ENCODE measurements at regions not wholly inside any gene's neighbourhood (a gene's known extent, or its start where the extent isn't known, plus 50 kb on each side); places are given as distances from the start of the nearest gene placed in this dataset.

GRCh38 chr2:7593360-7593759 is 676.1 kb downstream of the RNF144A start:
- Histone ChIP-seq H3K27ac (no peak overlapping the region), H3K4me3 (ENCODE audit: low read depth in 1 of 2, low read length in 1 of 2) (no peak overlapping the region), H3K9me3 (no peaks in the 10 kb centered on the region), H3K36me3 (no peaks in the 10 kb centered on the region), H3K4me1 (ENCODE audit: control insufficient read depth in 1 of 2, insufficient read depth in 1 of 2, low read depth in 1 of 2, low read length in 1 of 2) (no peaks in the 10 kb centered on the region), H3K27me3 (peaks cover 7% of the 10 kb centered on the region)
- TF ChIP-seq CTCF (IDR thresholded peaks at IDR 0.05): no peak

- H3K27ac ChIP-seq: no peak overlapping the region
- no peaks in the 10 kb centered on the region for H3K4me1 ChIP-seq (ENCODE audit: control insufficient read depth in 1 of 2, insufficient read depth in 1 of 2, low read depth in 1 of 2, low read length in 1 of 2)
- no peaks in the 10 kb centered on the region for H3K9me3 ChIP-seq
- peaks cover 7% of the 10 kb centered on the region for H3K27me3 ChIP-seq
- no peaks in the 10 kb centered on the region for H3K36me3 ChIP-seq
- no peak overlapping the region for H3K4me3 ChIP-seq (ENCODE audit: low read depth in 1 of 2, low read length in 1 of 2)
- TF ChIP-seq CTCF (IDR thresholded peaks at IDR 0.05): no peak
Measured at GRCh38 chr2:7594211-7594610, 677.0 kb downstream of the RNF144A start.

- no peaks in the 10 kb centered on the region for H3K36me3 ChIP-seq
- H3K9me3 ChIP-seq: no peaks in the 10 kb centered on the region
- H3K27ac ChIP-seq: no peak overlapping the region
- H3K4me3 ChIP-seq (ENCODE audit: low read depth in 1 of 2, low read length in 1 of 2): no peak overlapping the region
- peaks cover 7% of the 10 kb centered on the region for H3K27me3 ChIP-seq
- TF ChIP-seq CTCF (IDR thresholded peaks at IDR 0.05): no peak
- H3K4me1 ChIP-seq (ENCODE audit: control insufficient read depth in 1 of 2, insufficient read depth in 1 of 2, low read depth in 1 of 2, low read length in 1 of 2): no peaks in the 10 kb centered on the region
Measured at GRCh38 chr2:7595206-7595605, 678.0 kb downstream of the RNF144A start.

- TF ChIP-seq CTCF (IDR thresholded peaks at IDR 0.05): no peak
- no peak overlapping the region for H3K4me3 ChIP-seq (ENCODE audit: low read depth in 1 of 2, low read length in 1 of 2)
- H3K4me1 ChIP-seq (ENCODE audit: control insufficient read depth in 1 of 2, insufficient read depth in 1 of 2, low read depth in 1 of 2, low read length in 1 of 2): no peaks in the 10 kb centered on the region
- H3K36me3 ChIP-seq: no peaks in the 10 kb centered on the region
- peaks cover 7% of the 10 kb centered on the region for H3K27me3 ChIP-seq
- H3K9me3 ChIP-seq: no peaks in the 10 kb centered on the region
- no peak overlapping the region for H3K27ac ChIP-seq
Measured at GRCh38 chr2:7598402-7598801, 681.2 kb downstream of the RNF144A start.

- no peak overlapping the region for H3K4me3 ChIP-seq (ENCODE audit: low read depth in 1 of 2, low read length in 1 of 2)
- no peaks in the 10 kb centered on the region for H3K36me3 ChIP-seq
- no peaks in the 10 kb centered on the region for H3K9me3 ChIP-seq
- H3K27ac ChIP-seq: no peak overlapping the region
- H3K4me1 ChIP-seq (ENCODE audit: control insufficient read depth in 1 of 2, insufficient read depth in 1 of 2, low read depth in 1 of 2, low read length in 1 of 2): no peaks in the 10 kb centered on the region
- no peak for TF ChIP-seq CTCF (IDR thresholded peaks at IDR 0.05)
- peaks cover 7% of the 10 kb centered on the region for H3K27me3 ChIP-seq
Measured at GRCh38 chr2:7599462-7600258, 682.4 kb downstream of the RNF144A start.
